ENCODE measurements at regions not wholly inside any gene's neighbourhood (a gene's known extent, or its start where the extent isn't known, plus 50 kb on each side); places are given as distances from the start of the nearest gene placed in this dataset.
"Not testable (repeated sequence)": the region's sequence is repeated elsewhere in the genome, so short reads cannot be mapped to it uniquely, and the experiment has no call there.

GRCh38 chr13:23966691-23967615 lies 69.7 kb upstream of the C1QTNF9B start:
- H3K27ac ChIP-seq, result no peak overlapping the region
- no peak overlapping the region for H3K4me3 ChIP-seq (ENCODE audit: low read depth in 1 of 2, low read length in 1 of 2)
- no peak for TF ChIP-seq CTCF (IDR thresholded peaks at IDR 0.05)

GRCh38 chr13:23967792-23968191 lies 70.5 kb upstream of the C1QTNF9B start:
- H3K27me3 ChIP-seq; H3K9me3 ChIP-seq; H3K36me3 ChIP-seq; H3K4me1 ChIP-seq (ENCODE audit: control insufficient read depth in 1 of 2, insufficient read depth in 1 of 2, low read depth in 1 of 2, low read length in 1 of 2); H3K4me3 ChIP-seq (ENCODE audit: low read depth in 1 of 2, low read length in 1 of 2); H3K27ac ChIP-seq: not testable (repeated sequence)

More at GRCh38 chr13:23966691-23967615, 69.7 kb upstream of the C1QTNF9B start:
- Histone ChIP-seq H3K4me1 (ENCODE audit: control insufficient read depth in 1 of 2, insufficient read depth in 1 of 2, low read depth in 1 of 2, low read length in 1 of 2) (no peaks in the 10 kb centered on the region), H3K36me3 (no peaks in the 10 kb centered on the region), H3K27me3 (peaks cover 8% of the 10 kb centered on the region), H3K9me3 (no peaks in the 10 kb centered on the region)

- Histone ChIP-seq H3K4me3 (ENCODE audit: low read depth in 1 of 2, low read length in 1 of 2) (no peak overlapping the region), H3K36me3 (no peaks in the 10 kb centered on the region), H3K27ac (no peak overlapping the region), H3K4me1 (ENCODE audit: control insufficient read depth in 1 of 2, insufficient read depth in 1 of 2, low read depth in 1 of 2, low read length in 1 of 2) (no peaks in the 10 kb centered on the region), H3K27me3 (no peaks in the 10 kb centered on the region), H3K9me3 (no peaks in the 10 kb centered on the region)
- no peak for TF ChIP-seq CTCF (IDR thresholded peaks at IDR 0.05)
These were observed 72.3 kb upstream of the C1QTNF9B start for GRCh38 chr13:23969647-23970046.

- H3K4me3 ChIP-seq (ENCODE audit: low read depth in 1 of 2, low read length in 1 of 2), result peak overlapping the region; percentile 14 to 17
- H3K27me3 ChIP-seq, result peaks cover 61% of the 10 kb centered on the region
- no peaks in the 10 kb centered on the region for H3K36me3 ChIP-seq
- H3K9me3 ChIP-seq, result no peaks in the 10 kb centered on the region
- H3K27ac ChIP-seq, result no peak overlapping the region
- TF ChIP-seq CTCF (IDR thresholded peaks at IDR 0.05), result no peak
- H3K4me1 ChIP-seq (ENCODE audit: control insufficient read depth in 1 of 2, insufficient read depth in 1 of 2, low read depth in 1 of 2, low read length in 1 of 2), result peaks cover 10 to 11% of the 10 kb centered on the region in 2 experiments
These were observed 82.3 kb upstream of the C1QTNF9B start for GRCh38 chr13:23979361-23980159.

- Histone ChIP-seq H3K27me3 (peaks cover 64% of the 10 kb centered on the region), H3K4me3 (ENCODE audit: low read depth in 1 of 2, low read length in 1 of 2) (peak overlapping the region; percentile 12 to 14), H3K27ac (no peak overlapping the region), H3K4me1 (ENCODE audit: control insufficient read depth in 1 of 2, insufficient read depth in 1 of 2, low read depth in 1 of 2, low read length in 1 of 2) (peaks cover 10 to 11% of the 10 kb centered on the region in 2 experiments), H3K36me3 (no peaks in the 10 kb centered on the region), H3K9me3 (no peaks in the 10 kb centered on the region)
- TF ChIP-seq CTCF (IDR thresholded peaks at IDR 0.05), result no peak
These were observed 82.9 kb upstream of the C1QTNF9B start for GRCh38 chr13:23980160-23980551.

Measured in neutrophil (primary cell).